Astrocyte (in vitro differentiated cells and primary cell): ENCODE measurements at regions not wholly inside any gene's neighbourhood (a gene's known extent, or its start where the extent isn't known, plus 50 kb on each side); places are given as distances from the start of the nearest gene placed in this dataset.
"Not testable (repeated sequence)": the region's sequence is repeated elsewhere in the genome, so short reads cannot be mapped to it uniquely, and the experiment has no call there.

Experiments
- DNase-seq: peaks from one replicate; pipeline ENCODE4 v3.0.0-alpha.2; 2010; ENCODE audit warnings: low read depth
- FAIRE-seq: peaks from 2 replicates; lab custom pipeline; 2011; peaks lifted over from hg19 to GRCh38; lab: Jason Lieb, UNC
- H2AFZ ChIP-seq: 2 replicates; pipeline ENCODE4 v1.6.0; 2012; ENCODE audit warnings: low read depth, low read length, inconsistent platforms
- H3K27ac ChIP-seq: 2 replicates; pipeline ENCODE4 v1.5.1; 2011; ENCODE audit warnings: low read depth, low read length, inconsistent platforms
- H3K27me3 ChIP-seq: 2 replicates; pipeline ENCODE4 v1.6.0; 2011; ENCODE audit warnings: low read length, inconsistent platforms; ENCODE audit not compliant: insufficient read depth
- H3K36me3 ChIP-seq: 2 replicates; pipeline ENCODE4 v1.5.1; 2011; ENCODE audit warnings: low read length, inconsistent platforms; ENCODE audit not compliant: insufficient read depth
- H3K4me1 ChIP-seq: 2 replicates; pipeline ENCODE4 v1.5.1; 2011; ENCODE audit warnings: low read length, inconsistent platforms; ENCODE audit not compliant: insufficient read depth
- H3K4me2 ChIP-seq: 2 replicates; pipeline ENCODE4 v1.6.0; 2012; ENCODE audit warnings: low read length, inconsistent platforms
- H3K4me3 ChIP-seq: 2 replicates; pipeline ENCODE4 v1.5.1; 2011; ENCODE audit warnings: low read depth, mild to moderate bottlenecking, low read length, inconsistent platforms; ENCODE audit not compliant: insufficient read depth
- H3K79me2 ChIP-seq: 2 replicates; pipeline ENCODE4 v1.6.0; 2012; ENCODE audit warnings: mild to moderate bottlenecking, low read length, inconsistent platforms; ENCODE audit not compliant: insufficient read depth
- H3K9ac ChIP-seq: 2 replicates; pipeline ENCODE4 v1.6.0; 2012; ENCODE audit warnings: mild to moderate bottlenecking, low read length, inconsistent platforms
- H3K9me3 ChIP-seq: 2 replicates; pipeline ENCODE4 v1.5.1; 2012; ENCODE audit warnings: low read depth, mild to moderate bottlenecking, low read length, inconsistent platforms; ENCODE audit not compliant: insufficient read depth
- H4K20me1 ChIP-seq: 2 replicates; pipeline ENCODE4 v1.6.0; 2012; ENCODE audit warnings: low read length, inconsistent platforms; ENCODE audit not compliant: insufficient read depth
- H3K27ac Mint-ChIP-seq: one replicate; pipeline ENCODE4 v1.8.0; 2021; ENCODE audit warnings: mild to moderate bottlenecking, mixed read lengths; ENCODE audit not compliant: unreplicated experiment
- H3K27me3 Mint-ChIP-seq: one replicate; pipeline ENCODE4 v1.8.0; 2021; ENCODE audit warnings: low read depth, mixed read lengths; ENCODE audit not compliant: unreplicated experiment
- H3K36me3 Mint-ChIP-seq: one replicate; pipeline ENCODE4 v1.8.0; 2021; ENCODE audit warnings: low read depth, mixed read lengths; ENCODE audit not compliant: unreplicated experiment
- H3K4me1 Mint-ChIP-seq: one replicate; pipeline ENCODE4 v1.8.0; 2021; ENCODE audit warnings: low read depth, mixed read lengths; ENCODE audit not compliant: unreplicated experiment
- H3K4me3 Mint-ChIP-seq: one replicate; pipeline ENCODE4 v1.8.0; 2021; ENCODE audit warnings: mild to moderate bottlenecking, moderate library complexity, mixed read lengths; ENCODE audit not compliant: unreplicated experiment
- H3K9me3 Mint-ChIP-seq: one replicate; pipeline ENCODE4 v1.8.0; 2021; ENCODE audit warnings: mild to moderate bottlenecking, mixed read lengths; ENCODE audit not compliant: unreplicated experiment

DNA sequence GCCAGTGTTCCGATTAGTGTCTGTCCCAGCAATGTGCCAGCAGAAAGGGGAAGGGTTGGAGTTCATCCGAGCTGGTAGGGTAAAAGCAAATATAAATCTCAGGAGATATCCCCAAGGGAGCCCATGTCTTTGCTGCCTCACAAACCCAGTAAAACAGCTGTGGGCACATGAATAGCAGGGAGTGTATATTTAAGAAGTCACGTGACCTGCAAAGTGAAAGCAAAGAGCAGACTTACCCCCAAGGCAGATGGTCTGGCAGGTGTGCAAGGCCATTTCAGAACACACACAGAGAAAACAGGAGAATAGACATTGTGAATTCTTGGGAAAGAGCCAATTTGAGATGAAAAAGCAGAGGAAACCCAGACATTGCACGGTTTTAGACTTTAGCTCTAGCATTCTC is 574.1 kb downstream of the TGIF2LY start:
- not testable (repeated sequence) for H3K9ac ChIP-seq, H3K4me2 ChIP-seq, H3K9me3 Mint-ChIP-seq, H3K9me3 ChIP-seq, H3K4me3 ChIP-seq, H4K20me1 ChIP-seq, H3K27me3 Mint-ChIP-seq, H3K4me3 Mint-ChIP-seq, H3K27me3 ChIP-seq, H3K27ac ChIP-seq, DNase-seq, H2AFZ ChIP-seq, H3K79me2 ChIP-seq, H3K4me1 ChIP-seq, H3K27ac Mint-ChIP-seq, H3K4me1 Mint-ChIP-seq, H3K36me3 Mint-ChIP-seq, H3K36me3 ChIP-seq
- peak; percentile 70 for FAIRE-seq
